ENCODE measurements at regions not wholly inside any gene's neighbourhood (a gene's known extent, or its start where the extent isn't known, plus 50 kb on each side); places are given as distances from the start of the nearest gene placed in this dataset.
"Not testable (repeated sequence)": the region's sequence is repeated elsewhere in the genome, so short reads cannot be mapped to it uniquely, and the experiment has no call there.

- Mint-ChIP-seq H3K36me3 (ENCODE audit: low read depth) (no peaks in the 10 kb centered on the region), H3K9me3 (peaks cover 9% of the 10 kb centered on the region), H3K27me3 (no peaks in the 10 kb centered on the region), H3K4me3 (no peak overlapping the region), H3K27ac (no peak overlapping the region), H3K4me1 (ENCODE audit: low read depth) (no peaks in the 10 kb centered on the region)
- intact Hi-C loops (cut with micrococcal nuclease) = no loop called here
- ChIA-PET POLR2A (no interaction called here), CTCF (no interaction called here)
- DNase-seq = no peak
- TF ChIP-seq CTCF (IDR thresholded peaks at IDR 0.05) = no peak
- no peak for ATAC-seq
These were observed 857.3 kb downstream of the FRK start for GRCh38 chr6:115203381-115203780.

- Mint-ChIP-seq H3K36me3 (ENCODE audit: low read depth) (no peaks in the 10 kb centered on the region), H3K27ac (no peak overlapping the region), H3K4me1 (ENCODE audit: low read depth) (no peaks in the 10 kb centered on the region), H3K4me3 (no peak overlapping the region), H3K27me3 (no peaks in the 10 kb centered on the region), H3K9me3 (peaks cover 5% of the 10 kb centered on the region)
- POLR2A ChIA-PET = no interaction called here
- no peak for DNase-seq
- CTCF ChIA-PET = no interaction called here
- TF ChIP-seq CTCF (IDR thresholded peaks at IDR 0.05) = no peak
- ATAC-seq = no peak
- intact Hi-C loops (cut with micrococcal nuclease) = no loop called here
These were observed 852.3 kb upstream of the HS3ST5 start for GRCh38 chr6:115194981-115195638.

GRCh38 chr6:115191989-115192388 is 849.2 kb upstream of the HS3ST5 start:
- no peaks in the 10 kb centered on the region for H3K27me3 Mint-ChIP-seq
- H3K27ac Mint-ChIP-seq = no peak overlapping the region
- H3K36me3 Mint-ChIP-seq (ENCODE audit: low read depth) = no peaks in the 10 kb centered on the region
- intact Hi-C loops (cut with micrococcal nuclease) = no loop called here
- CTCF ChIA-PET = no interaction called here
- POLR2A ChIA-PET = no interaction called here
- no peaks in the 10 kb centered on the region for H3K4me1 Mint-ChIP-seq (ENCODE audit: low read depth)
- TF ChIP-seq CTCF (IDR thresholded peaks at IDR 0.05) = no peak
- no peak overlapping the region for H3K4me3 Mint-ChIP-seq
- peaks cover 6% of the 10 kb centered on the region for H3K9me3 Mint-ChIP-seq
- no peak for ATAC-seq
- no peak for DNase-seq

- POLR2A ChIA-PET = no interaction called here
- TF ChIP-seq CTCF (IDR thresholded peaks at IDR 0.05) = no peak
- no peak overlapping the region for H3K4me3 Mint-ChIP-seq
- H3K27ac Mint-ChIP-seq = no peak overlapping the region
- intact Hi-C loops (cut with micrococcal nuclease) = no loop called here
- no peak for DNase-seq
- no peaks in the 10 kb centered on the region for H3K4me1 Mint-ChIP-seq (ENCODE audit: low read depth)
- peaks cover 8% of the 10 kb centered on the region for H3K9me3 Mint-ChIP-seq
- no peak for ATAC-seq
- H3K27me3 Mint-ChIP-seq = no peaks in the 10 kb centered on the region
- H3K36me3 Mint-ChIP-seq (ENCODE audit: low read depth) = no peaks in the 10 kb centered on the region
- CTCF ChIA-PET = no interaction called here
These were observed 847.7 kb upstream of the HS3ST5 start for GRCh38 chr6:115190534-115190933.

GRCh38 chr6:115175456-115175855 is 832.6 kb upstream of the HS3ST5 start:
- H3K27me3 Mint-ChIP-seq; H3K36me3 Mint-ChIP-seq (ENCODE audit: low read depth); H3K4me3 Mint-ChIP-seq; H3K4me1 Mint-ChIP-seq (ENCODE audit: low read depth); ATAC-seq; CTCF ChIA-PET; intact Hi-C loops (cut with micrococcal nuclease); H3K27ac Mint-ChIP-seq; H3K9me3 Mint-ChIP-seq; POLR2A ChIA-PET; DNase-seq: not testable (repeated sequence)

- H3K4me1 Mint-ChIP-seq (ENCODE audit: low read depth); intact Hi-C loops (cut with micrococcal nuclease); H3K27ac Mint-ChIP-seq; H3K4me3 Mint-ChIP-seq; ATAC-seq; DNase-seq; H3K9me3 Mint-ChIP-seq; H3K36me3 Mint-ChIP-seq (ENCODE audit: low read depth); CTCF ChIA-PET; H3K27me3 Mint-ChIP-seq: not testable (repeated sequence)
- POLR2A ChIA-PET = interaction anchor here (0.6 kb wide), 1 partner anchor 588 kb away, joined by 3 read pairs; no protein-coding TSS in a partner anchor
These were observed 823.1 kb upstream of the HS3ST5 start for GRCh38 chr6:115165912-115166311.
